ENCODE measurements at regions not wholly inside any gene's neighbourhood (a gene's known extent, or its start where the extent isn't known, plus 50 kb on each side); places are given as distances from the start of the nearest gene placed in this dataset.

DNA sequence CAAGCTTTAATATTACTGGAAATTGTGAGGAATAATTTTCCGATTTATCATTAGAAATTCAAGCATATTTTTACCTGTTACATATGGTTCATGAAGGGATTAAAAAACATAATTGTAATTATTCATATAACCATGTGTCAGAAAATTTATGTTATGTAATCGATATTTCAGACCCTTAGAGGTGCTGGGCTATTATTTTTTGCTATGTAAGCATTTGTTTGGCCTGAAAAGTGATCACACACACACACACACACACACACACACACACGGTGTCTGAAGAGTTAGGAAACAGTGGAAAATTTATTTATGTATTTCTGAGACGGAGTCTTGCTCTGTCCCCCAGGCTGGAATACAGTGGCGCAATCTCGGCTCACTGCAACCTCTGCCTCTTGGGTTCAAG, 375.5 kb downstream of the PTH2R start:
- no peak overlapping the region for H3K27ac ChIP-seq (ENCODE audit: low read depth, low read length)
- no peak overlapping the region for H2BK15ac ChIP-seq (ENCODE audit: low read length)
- DNase-seq (ENCODE audit: low read depth in 1 of 2, low spot score in 2 of 2) (no peak), FAIRE-seq (no peak)
- no peak overlapping the region for H3K4ac ChIP-seq (replicated peaks; ENCODE audit: insufficient read length, low read depth, low read length)
- no peaks in the 10 kb centered on the region for H3K23me2 ChIP-seq (ENCODE audit: low read depth, low read length)
- H3K36me3 ChIP-seq (ENCODE audit: control insufficient read depth in 2 of 4, insufficient read depth in 4 of 4, low read length in 3 of 4), result no peaks in the 10 kb centered on the region; a peak in 1 of 8 replicates
- no peak overlapping the region for H3K18ac ChIP-seq (ENCODE audit: extremely low read depth, low read length)
- H3K4me3 ChIP-seq (ENCODE audit: extremely low read depth in 1 of 4, insufficient read depth in 2 of 4, low read depth in 3 of 4, low read length in 4 of 4), result no peak overlapping the region
- no peaks in the 10 kb centered on the region for H3K79me2 ChIP-seq (ENCODE audit: control insufficient read depth in 1 of 2, insufficient read depth in 2 of 2, low read length in 2 of 2)
- no peak overlapping the region for H4K91ac ChIP-seq (replicated peaks; ENCODE audit: insufficient read length, low read length)
- H3K9me3 ChIP-seq (ENCODE audit: insufficient read depth in 2 of 2, low read depth in 1 of 2, low read length in 1 of 2), result peaks cover 5 to 9% of the 10 kb centered on the region in 2 experiments; a peak in 3 of 4 replicates
- no peak overlapping the region for H3K4me2 ChIP-seq (ENCODE audit: insufficient read depth in 1 of 2, low read depth in 2 of 2, low read length in 2 of 2)
- H3K4me1 ChIP-seq (replicated peaks in 1 of 4; ENCODE audit: control insufficient read depth in 3 of 4, insufficient read depth in 4 of 4, low read length in 3 of 4), result no peaks in the 10 kb centered on the region
- H2AK5ac ChIP-seq (ENCODE audit: low read depth, low read length), result no peak overlapping the region
- H2BK5ac ChIP-seq (ENCODE audit: low read depth, low read length), result no peak overlapping the region
- no peak overlapping the region for H2BK20ac ChIP-seq (ENCODE audit: low read length)
- no peak overlapping the region for H3K56ac ChIP-seq (replicated peaks; ENCODE audit: insufficient read length, low read depth, low read length)
- no peaks in the 10 kb centered on the region for H4K20me1 ChIP-seq (replicated peaks in 1 of 2; ENCODE audit: control insufficient read depth in 1 of 2, insufficient read depth in 2 of 2, low read length in 2 of 2)
- TF ChIP-seq HDAC2 (IDR thresholded peaks at IDR 0.05; ENCODE audit: borderline replicate concordance in 1 of 2, low read depth in 2 of 2, low read length in 2 of 2), result no peak
- H3K23ac ChIP-seq (ENCODE audit: insufficient read length), result no peak overlapping the region
- CTCF ChIA-PET (ENCODE audit: partially characterized antibody), result interaction anchor here (0.9 kb wide), 1 partner anchor 153 kb away, joined by 3 read pairs; no protein-coding TSS in a partner anchor
- no peak overlapping the region for H4K5ac ChIP-seq (ENCODE audit: insufficient read length, low read depth, low read length)
- no peak overlapping the region for H2AFZ ChIP-seq (ENCODE audit: low read length)
- H3K79me1 ChIP-seq (ENCODE audit: low read depth, low read length), result no peaks in the 10 kb centered on the region
- 62% methylated on average over 6 of the region's 6 CpGs; no CpG with 5 or more reads in 1 of the 2 experiments for WGBS, 2 experiments (ENCODE audit: extremely low coverage in 1 of 2, insufficient coverage in 1 of 2, insufficient read length in 1 of 2, insufficient replicate concordance in 2 of 2, low coverage in 1 of 2, low lambda C conversion rate in 2 of 2, missing lambda C conversion rate in 1 of 2)
- no peak overlapping the region for H3K14ac ChIP-seq (ENCODE audit: insufficient read length)
- no peak overlapping the region for H2BK12ac ChIP-seq (ENCODE audit: low read depth, low read length)
- H4K8ac ChIP-seq (ENCODE audit: extremely low read depth, insufficient read depth, low read length), result no peak overlapping the region
- no peak overlapping the region for H2BK120ac ChIP-seq (replicated peaks; ENCODE audit: low read depth, low read length)
- POLR2A ChIA-PET (ENCODE audit: partially characterized antibody), result no interaction called here
- H3K27me3 ChIP-seq (replicated peaks in 1 of 4; ENCODE audit: control insufficient read depth in 3 of 4, extremely low read depth in 1 of 4, insufficient read depth in 3 of 4, low read length in 3 of 4), result no peaks in the 10 kb centered on the region
- no peak overlapping the region for H3K9ac ChIP-seq (replicated peaks in 1 of 4; ENCODE audit: extremely low read depth in 1 of 4, low read depth in 3 of 4, low read length in 3 of 4)
